ENCODE measurements at regions not wholly inside any gene's neighbourhood (a gene's known extent, or its start where the extent isn't known, plus 50 kb on each side); places are given as distances from the start of the nearest gene placed in this dataset.

GRCh38 chr3:107969994-107970819 lies 120.6 kb downstream of the CD47 start:
- TF ChIP-seq CTCF (IDR thresholded peaks at IDR 0.05) (no peak), POLR2A (IDR thresholded peaks at IDR 0.05) (no peak)
- Histone ChIP-seq H3K27ac (no peak overlapping the region), H3K4me3 (replicated peaks in 1 of 3) (no peak overlapping the region), H3K27me3 (no peaks in the 10 kb centered on the region), H3K4me1 (peaks cover 10% of the 10 kb centered on the region in 2 donors), H3K36me3 (no peaks in the 10 kb centered on the region), H3K9me3 (no peaks in the 10 kb centered on the region)
- 37 to 40% methylated on average over 9 of the region's 9 CpGs for WGBS, 2 donors
- peak in 1 of 2 donors; percentile 7 for DNase-seq
- intact Hi-C loops (cut with DNase I): no loop called here

DNA sequence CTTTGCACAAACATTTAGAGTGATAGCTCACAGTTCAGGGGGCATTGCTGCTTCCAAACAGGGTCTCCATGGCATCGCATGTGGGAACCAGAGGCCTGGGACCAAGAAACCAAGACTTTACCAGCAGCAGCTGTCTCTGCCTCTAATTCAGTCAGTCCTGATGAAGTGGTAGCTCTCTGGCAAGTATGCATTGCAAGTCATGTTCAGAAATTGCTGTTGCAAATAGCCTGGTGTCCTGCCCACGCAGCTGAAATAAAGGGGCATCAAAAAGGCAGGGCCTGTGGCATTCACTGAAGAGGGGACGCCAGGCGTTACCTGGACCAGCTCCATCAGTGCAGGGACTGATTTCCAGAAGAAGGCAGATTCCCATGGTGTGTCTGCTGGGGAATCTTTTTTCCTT lies 121.3 kb downstream of the CD47 start:
- Histone ChIP-seq H3K4me1 (peaks cover 10% of the 10 kb centered on the region in 2 donors), H3K27ac (no peak overlapping the region), H3K36me3 (no peaks in the 10 kb centered on the region), H3K27me3 (no peaks in the 10 kb centered on the region), H3K4me3 (replicated peaks in 1 of 3) (no peak overlapping the region), H3K9me3 (no peaks in the 10 kb centered on the region)
- intact Hi-C loops (cut with DNase I): no loop called here
- 92 to 99% methylated on average over 4 of the region's 4 CpGs for WGBS, 2 donors
- TF ChIP-seq POLR2A (IDR thresholded peaks at IDR 0.05): no peak
- TF ChIP-seq CTCF (IDR thresholded peaks at IDR 0.05): no peak
- no peak for DNase-seq

DNA sequence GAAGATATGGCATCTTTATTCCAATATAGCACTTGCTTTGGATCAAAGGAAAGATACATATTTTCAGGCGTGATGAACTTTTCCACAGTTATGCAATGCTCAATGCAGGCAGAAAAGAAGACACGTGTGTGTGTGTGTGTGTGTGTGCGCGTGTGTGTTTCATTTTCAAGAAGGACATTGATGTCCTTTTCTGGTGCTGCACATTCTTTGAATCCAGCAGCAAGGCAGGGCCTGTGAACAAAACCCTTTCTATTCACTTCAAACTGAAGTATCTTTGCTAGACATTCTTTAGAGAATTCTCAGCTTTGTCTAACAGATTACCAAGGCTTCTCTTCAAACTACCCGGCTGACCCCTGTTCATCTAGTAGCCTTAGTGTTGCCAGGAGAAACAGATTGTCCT lies 124.6 kb downstream of the CD47 start:
- intact Hi-C loops (cut with DNase I): no loop called here

DNA sequence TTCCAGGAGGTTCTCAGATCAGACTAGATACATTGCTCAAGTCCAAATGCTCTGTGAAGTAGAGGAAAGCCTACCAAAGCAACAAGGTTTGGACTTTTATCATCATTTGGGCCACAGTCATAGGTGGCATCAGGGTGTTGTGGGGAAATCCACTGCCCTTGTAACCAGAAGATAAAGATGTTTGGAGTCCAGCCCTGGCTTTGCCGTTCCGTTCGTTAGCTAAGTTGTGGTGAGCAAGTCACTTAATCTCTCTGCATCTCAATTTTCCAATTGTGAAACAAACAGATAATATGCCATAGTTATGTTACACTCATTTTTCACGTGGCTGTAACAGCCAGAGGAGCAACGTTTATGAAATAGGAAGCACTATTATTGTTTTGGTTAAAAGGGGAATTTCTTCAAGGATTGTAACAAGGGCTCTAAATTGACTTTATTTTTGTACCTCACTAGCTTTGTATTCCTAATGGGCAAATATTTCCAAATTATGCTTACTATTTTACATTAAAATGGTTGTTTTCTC lies 125.6 kb downstream of the CD47 start:
- peaks cover 3% of the 10 kb centered on the region in 2 donors for H3K4me1 ChIP-seq
- H3K9me3 ChIP-seq: no peaks in the 10 kb centered on the region
- H3K27me3 ChIP-seq: no peaks in the 10 kb centered on the region
- H3K27ac ChIP-seq: no peak overlapping the region
- intact Hi-C loops (cut with DNase I): no loop called here
- H3K36me3 ChIP-seq: no peaks in the 10 kb centered on the region
- no peak overlapping the region for H3K4me3 ChIP-seq (replicated peaks in 1 of 3)
- TF ChIP-seq POLR2A (IDR thresholded peaks at IDR 0.05) (no peak), CTCF (IDR thresholded peaks at IDR 0.05) (no peak)
- 65 to 70% methylated on average over 5 of the region's 5 CpGs for WGBS, 2 donors
- DNase-seq: no peak

More for the DNA sequence above, 124.6 kb downstream of the CD47 start:
- no peak for DNase-seq
- TF ChIP-seq POLR2A (IDR thresholded peaks at IDR 0.05) (no peak), CTCF (IDR thresholded peaks at IDR 0.05) (no peak)
- Histone ChIP-seq H3K4me1 (peaks cover 10% of the 10 kb centered on the region in 2 donors), H3K36me3 (no peaks in the 10 kb centered on the region), H3K4me3 (replicated peaks in 1 of 3) (no peak overlapping the region), H3K27me3 (no peaks in the 10 kb centered on the region), H3K27ac (no peak overlapping the region), H3K9me3 (no peaks in the 10 kb centered on the region)
- 74 to 78% methylated on average over 5 of the region's 5 CpGs for WGBS, 2 donors

GRCh38 chr3:107963581-107963980 lies 127.2 kb downstream of the CD47 start:
- Histone ChIP-seq H3K36me3 (no peaks in the 10 kb centered on the region), H3K27ac (no peak overlapping the region), H3K27me3 (no peaks in the 10 kb centered on the region), H3K4me1 (no peaks in the 10 kb centered on the region), H3K4me3 (replicated peaks in 1 of 3) (no peak overlapping the region), H3K9me3 (no peaks in the 10 kb centered on the region)
- TF ChIP-seq CTCF (IDR thresholded peaks at IDR 0.05): no peak
- no peak for TF ChIP-seq POLR2A (IDR thresholded peaks at IDR 0.05)
- intact Hi-C loops (cut with DNase I): no loop called here
- no peak for DNase-seq
- 86 to 88% methylated on average over 1 of the region's 1 CpG for WGBS, 2 donors
